ENCODE measurements at regions not wholly inside any gene's neighbourhood (a gene's known extent, or its start where the extent isn't known, plus 50 kb on each side); places are given as distances from the start of the nearest gene placed in this dataset.
"Not testable (repeated sequence)": the region's sequence is repeated elsewhere in the genome, so short reads cannot be mapped to it uniquely, and the experiment has no call there.

DNA sequence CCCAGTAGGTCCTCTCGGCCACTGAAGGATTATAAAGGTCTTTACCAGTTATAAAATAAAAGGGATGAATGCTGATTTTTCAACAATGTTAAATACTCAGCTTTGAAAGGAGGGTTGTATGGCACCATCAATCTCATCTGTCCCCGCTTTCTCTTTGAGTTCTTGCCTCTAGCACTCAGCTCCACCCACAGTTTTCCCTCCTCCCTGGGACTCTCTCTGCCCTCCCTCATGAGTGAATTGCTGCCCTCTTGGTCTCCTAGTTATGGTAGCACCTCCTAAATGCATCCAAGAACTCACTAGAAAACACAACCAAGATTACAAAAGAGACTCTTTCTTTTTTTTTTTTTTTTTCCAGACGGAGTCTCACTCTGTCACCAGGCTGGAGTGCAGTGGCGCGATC is 91.0 kb downstream of the TEX35 start:
- Mint-ChIP-seq H3K9me3 (ENCODE audit: unreplicated experiment) (no peaks in the 10 kb centered on the region), H3K36me3 (ENCODE audit: low read depth, unreplicated experiment) (no peaks in the 10 kb centered on the region), H3K27me3 (ENCODE audit: unreplicated experiment) (no peaks in the 10 kb centered on the region), H3K27ac (ENCODE audit: unreplicated experiment) (peak overlapping the region; percentile 71), H3K4me3 (ENCODE audit: unreplicated experiment) (no peak overlapping the region), H3K4me1 (ENCODE audit: unreplicated experiment) (peaks cover 2% of the 10 kb centered on the region)
- TF ChIP-seq, protein P1, sequence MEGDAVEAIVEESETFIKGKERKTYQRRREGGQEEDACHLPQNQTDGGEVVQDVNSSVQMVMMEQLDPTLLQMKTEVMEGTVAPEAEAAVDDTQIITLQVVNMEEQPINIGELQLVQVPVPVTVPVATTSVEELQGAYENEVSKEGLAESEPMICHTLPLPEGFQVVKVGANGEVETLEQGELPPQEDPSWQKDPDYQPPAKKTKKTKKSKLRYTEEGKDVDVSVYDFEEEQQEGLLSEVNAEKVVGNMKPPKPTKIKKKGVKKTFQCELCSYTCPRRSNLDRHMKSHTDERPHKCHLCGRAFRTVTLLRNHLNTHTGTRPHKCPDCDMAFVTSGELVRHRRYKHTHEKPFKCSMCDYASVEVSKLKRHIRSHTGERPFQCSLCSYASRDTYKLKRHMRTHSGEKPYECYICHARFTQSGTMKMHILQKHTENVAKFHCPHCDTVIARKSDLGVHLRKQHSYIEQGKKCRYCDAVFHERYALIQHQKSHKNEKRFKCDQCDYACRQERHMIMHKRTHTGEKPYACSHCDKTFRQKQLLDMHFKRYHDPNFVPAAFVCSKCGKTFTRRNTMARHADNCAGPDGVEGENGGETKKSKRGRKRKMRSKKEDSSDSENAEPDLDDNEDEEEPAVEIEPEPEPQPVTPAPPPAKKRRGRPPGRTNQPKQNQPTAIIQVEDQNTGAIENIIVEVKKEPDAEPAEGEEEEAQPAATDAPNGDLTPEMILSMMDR (IDR thresholded peaks at IDR 0.05; ENCODE audit: unreplicated experiment) = no peak
- DNase-seq (ENCODE audit: low spot score) = no peak

DNA sequence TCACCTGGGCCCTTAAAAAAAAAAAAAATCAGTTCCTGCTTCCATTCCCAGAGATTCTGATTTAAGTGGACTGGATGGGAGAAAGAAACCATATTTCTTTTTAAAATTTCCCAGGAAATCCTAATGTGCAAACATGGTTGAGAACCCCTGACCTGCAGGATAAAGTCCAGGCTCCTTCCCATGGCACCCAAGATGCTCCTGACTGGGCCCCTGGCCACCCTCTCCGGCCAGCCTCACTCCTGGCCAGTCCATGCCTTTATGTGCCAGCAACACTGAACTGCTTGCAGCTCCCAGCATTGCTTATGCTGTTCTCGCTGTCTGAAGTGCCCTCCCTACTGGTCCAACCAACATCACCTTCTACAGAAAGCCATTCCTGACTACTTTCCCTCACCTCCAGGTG is 93.9 kb downstream of the TEX35 start:
- Mint-ChIP-seq H3K36me3 (ENCODE audit: low read depth, unreplicated experiment) (no peaks in the 10 kb centered on the region), H3K27ac (ENCODE audit: unreplicated experiment) (no peak overlapping the region), H3K27me3 (ENCODE audit: unreplicated experiment) (no peaks in the 10 kb centered on the region), H3K4me3 (ENCODE audit: unreplicated experiment) (no peak overlapping the region), H3K4me1 (ENCODE audit: unreplicated experiment) (peaks cover 2% of the 10 kb centered on the region), H3K9me3 (ENCODE audit: unreplicated experiment) (no peaks in the 10 kb centered on the region)
- no peak for DNase-seq (ENCODE audit: low spot score)
- TF ChIP-seq, protein P1 (IDR thresholded peaks at IDR 0.05; ENCODE audit: unreplicated experiment) = no peak

DNA sequence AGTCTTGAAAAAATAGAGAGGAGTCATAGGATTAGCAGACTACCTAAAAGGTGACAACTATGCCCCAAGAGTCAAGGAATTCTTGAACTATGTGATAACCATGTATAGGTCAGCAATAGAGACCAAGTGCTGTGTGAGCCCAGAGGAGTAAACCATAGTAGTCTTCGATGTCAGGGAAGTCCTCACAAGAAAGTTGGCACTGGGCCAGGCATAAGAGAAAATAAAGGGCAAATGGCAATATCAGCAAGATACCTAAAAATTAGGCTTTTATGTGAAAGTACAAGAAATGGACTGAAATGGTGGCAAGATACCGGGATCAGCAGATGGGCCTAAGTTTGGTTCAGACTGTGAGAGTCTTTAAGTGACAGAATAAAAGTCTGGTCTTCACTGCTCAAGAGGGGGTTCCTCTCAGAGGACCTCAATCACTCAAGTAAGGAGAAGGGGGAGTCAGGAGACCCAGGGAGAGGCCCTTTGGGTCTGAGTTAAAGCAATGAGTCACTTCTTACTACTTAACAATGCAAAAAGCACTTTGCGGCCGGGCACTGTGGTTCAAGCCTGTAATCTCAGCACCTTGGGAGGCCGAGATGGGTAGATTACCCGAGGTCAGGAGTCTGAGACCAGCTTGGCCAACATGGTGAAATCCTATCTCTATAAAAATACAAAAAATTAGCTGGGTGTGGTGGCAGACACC is 95.0 kb downstream of the TEX35 start:
- Mint-ChIP-seq H3K9me3 (ENCODE audit: unreplicated experiment) (no peaks in the 10 kb centered on the region), H3K36me3 (ENCODE audit: low read depth, unreplicated experiment) (no peaks in the 10 kb centered on the region), H3K4me3 (ENCODE audit: unreplicated experiment) (no peak overlapping the region), H3K27ac (ENCODE audit: unreplicated experiment) (no peak overlapping the region), H3K27me3 (ENCODE audit: unreplicated experiment) (no peaks in the 10 kb centered on the region), H3K4me1 (ENCODE audit: unreplicated experiment) (peaks cover 2% of the 10 kb centered on the region)
- DNase-seq (ENCODE audit: low spot score) = no peak
- TF ChIP-seq, protein P1 (IDR thresholded peaks at IDR 0.05; ENCODE audit: unreplicated experiment) = no peak

DNA sequence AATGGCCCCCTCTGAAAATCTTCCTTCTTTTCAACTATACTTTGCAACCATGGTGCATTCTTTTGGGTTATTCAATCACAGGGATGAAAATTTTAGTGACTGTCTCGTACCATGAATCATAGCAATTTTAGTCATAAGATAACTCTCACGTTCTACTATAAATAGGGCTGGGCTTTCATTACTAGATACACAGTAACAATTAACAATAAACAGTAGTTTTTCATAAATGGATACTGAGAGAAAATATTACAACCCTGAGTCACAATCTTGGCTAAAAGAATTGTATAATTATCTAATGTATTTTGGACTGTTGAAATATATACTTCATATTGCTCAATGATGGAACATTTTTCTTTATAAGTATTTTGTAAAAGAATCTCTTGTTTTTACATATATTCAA is 96.1 kb downstream of the TEX35 start:
- TF ChIP-seq, protein P1 (IDR thresholded peaks at IDR 0.05; ENCODE audit: unreplicated experiment) = no peak
- DNase-seq (ENCODE audit: low spot score) = no peak
- Mint-ChIP-seq H3K27me3 (ENCODE audit: unreplicated experiment) (no peaks in the 10 kb centered on the region), H3K9me3 (ENCODE audit: unreplicated experiment) (no peaks in the 10 kb centered on the region), H3K4me1 (ENCODE audit: unreplicated experiment) (peaks cover under 1% of the 10 kb centered on the region), H3K27ac (ENCODE audit: unreplicated experiment) (no peak overlapping the region), H3K36me3 (ENCODE audit: low read depth, unreplicated experiment) (no peaks in the 10 kb centered on the region), H3K4me3 (ENCODE audit: unreplicated experiment) (no peak overlapping the region)

DNA sequence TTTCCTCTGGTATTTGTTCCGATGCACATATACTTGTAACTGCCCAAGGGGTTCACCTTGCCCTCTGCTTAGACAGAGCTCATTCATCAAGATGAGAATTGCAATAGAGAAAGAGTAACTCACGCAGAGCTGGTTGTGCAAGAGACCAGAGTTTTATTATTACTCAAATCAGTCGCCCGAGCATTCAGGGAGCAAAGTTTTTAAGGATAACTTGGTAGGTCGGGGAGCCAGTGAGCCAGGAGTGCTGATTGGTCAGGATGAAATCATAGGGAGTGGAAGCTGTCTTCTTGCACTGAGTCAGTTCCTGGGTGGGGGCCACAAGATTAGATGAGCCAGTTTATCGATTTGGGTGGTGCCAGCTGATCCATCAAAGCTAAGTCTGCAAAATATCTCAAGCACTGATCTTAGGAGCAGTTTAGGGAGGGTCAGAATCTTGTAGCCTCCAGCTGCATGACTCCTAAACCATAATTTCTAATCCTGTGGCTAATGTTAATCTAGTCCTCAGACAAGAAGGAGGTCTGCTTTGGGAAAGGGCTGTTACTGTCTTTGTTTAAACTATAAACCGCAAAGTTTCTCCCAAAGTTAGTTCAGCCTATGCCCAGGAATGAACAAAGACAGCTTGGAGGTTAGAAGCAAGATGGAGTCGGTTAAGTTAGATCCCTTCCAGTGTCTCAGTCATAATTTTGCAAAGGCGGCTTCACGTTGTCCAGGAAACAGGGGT is 97.9 kb downstream of the TEX35 start:
- not testable (repeated sequence) for DNase-seq (ENCODE audit: low spot score); H3K4me1 Mint-ChIP-seq (ENCODE audit: unreplicated experiment); H3K27me3 Mint-ChIP-seq (ENCODE audit: unreplicated experiment); H3K9me3 Mint-ChIP-seq (ENCODE audit: unreplicated experiment); H3K36me3 Mint-ChIP-seq (ENCODE audit: low read depth, unreplicated experiment); H3K4me3 Mint-ChIP-seq (ENCODE audit: unreplicated experiment); H3K27ac Mint-ChIP-seq (ENCODE audit: unreplicated experiment)

All from endothelial cell (in vitro differentiated cells).